Right cardiac atrium (tissue), 5 donors: ENCODE measurements at regions not wholly inside any gene's neighbourhood (a gene's known extent, or its start where the extent isn't known, plus 50 kb on each side); places are given as distances from the start of the nearest gene placed in this dataset.
"Not testable (repeated sequence)": the region's sequence is repeated elsewhere in the genome, so short reads cannot be mapped to it uniquely, and the experiment has no call there.

Experiments used
- ATAC-seq, 2 donors: fragments of 200-7000 bp; cut with Tn5 transposase; one replicate each; pipeline versions ENCODE4 v1.8.0 to v1.9.1; 2020; ENCODE audit warnings: moderate library complexity in 2 of 2, mild to moderate bottlenecking in 1 of 2
- DNase-seq, 3 donors: peaks; one replicate each; pipeline ENCODE4 v3.0.0-alpha.2; 2020
- H3K27ac ChIP-seq: one replicate; pipeline ENCODE4 v1.5.1; 2013; ENCODE audit warnings: mild to moderate bottlenecking, low read length, control low read depth, moderate library complexity
- H3K27me3 ChIP-seq: one replicate; pipeline ENCODE4 v1.6.1; 2013; ENCODE audit not compliant: control insufficient read depth, insufficient read depth
- H3K4me1 ChIP-seq: one replicate; pipeline ENCODE4 v1.6.1; 2013; ENCODE audit warnings: low read length; ENCODE audit not compliant: control insufficient read depth, insufficient read depth
- H3K4me3 ChIP-seq: one replicate; pipeline ENCODE4 v1.5.1; 2013; ENCODE audit warnings: low read length, control low read depth
- H3K9me3 ChIP-seq: one replicate; pipeline ENCODE4 v1.6.1; 2013; ENCODE audit warnings: low read length; ENCODE audit not compliant: control insufficient read depth
- WGBS: extraction: QIAGEN DNeasy Blood & Tissue Kit; methylation state at CpG from one replicate; pipeline ENCODE4 v1.1.7; 2013; 5-methylcytosine and 5-hydroxymethylcytosine counted together
- intact Hi-C, 4 donors: fragments of 100-400 bp; cut with DNase I; formaldehyde crosslinking; loops; one replicate each; pipeline versions ENCODE4 v1.11.0 to v1.14.0; 2022 to 2023
- donor health status: healthy with polysubstance abuse.
- donor health status: DM: no; HTN: yes; CAD: no.
- donor health status: DM: no; HTN: no; CAD: no.
- donor health status: DM: no; HTN: yes; CAD: no; lungs with severe emphysema.
- donor health status: DM: yes; HTN: yes; CAD: no.

DNA sequence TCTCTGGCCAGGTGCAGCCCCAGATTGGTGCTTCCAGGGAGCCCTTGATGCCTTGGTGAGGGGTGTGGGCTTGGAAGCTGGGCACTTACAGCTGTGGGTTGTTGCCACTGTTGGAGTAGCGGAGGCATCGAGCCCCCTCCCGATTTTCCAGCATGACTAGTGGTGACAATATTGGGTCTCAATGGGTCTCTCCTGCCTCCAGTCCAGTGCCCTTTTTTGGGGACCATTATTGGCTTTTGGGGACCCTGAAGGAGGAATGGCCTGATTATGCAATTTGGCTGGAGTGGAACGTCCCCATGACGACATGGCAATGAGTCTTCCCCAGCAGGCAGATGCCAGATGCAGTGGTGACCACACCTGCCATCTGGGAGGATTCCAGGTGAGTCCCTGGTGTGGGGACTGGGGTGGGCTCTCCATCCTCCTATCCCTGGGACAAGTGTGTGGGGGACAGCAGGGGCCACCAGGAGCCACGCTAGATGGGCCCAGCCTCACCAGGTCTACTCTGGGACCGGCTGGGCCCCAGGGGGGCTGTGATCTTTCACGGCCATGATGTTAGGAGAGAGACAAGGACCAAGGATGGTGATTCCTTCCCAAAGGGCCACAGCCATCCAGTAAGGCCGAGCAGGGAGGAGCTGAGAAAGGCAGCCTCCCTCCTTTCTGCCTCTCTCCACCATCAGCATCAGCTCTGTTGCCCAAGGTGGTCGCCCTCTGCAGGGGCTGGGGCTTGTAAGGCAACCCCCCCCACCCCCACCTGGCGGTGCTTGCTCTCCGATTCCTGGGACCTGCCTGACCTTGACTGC is 196.8 kb downstream of the GOLGA6L6 start:
- no peak for ATAC-seq
- Histone ChIP-seq H3K27me3 (no peaks in the 10 kb centered on the region), H3K27ac (no peak overlapping the region), H3K4me3 (no peak overlapping the region), H3K4me1 (no peaks in the 10 kb centered on the region), H3K9me3 (peaks cover 2% of the 10 kb centered on the region)
- WGBS = 68% methylated on average over 12 of the region's 12 CpGs
- peak in 2 of 3 donors; percentile 50 to 61 for DNase-seq
- intact Hi-C loops = no loop called here

DNA sequence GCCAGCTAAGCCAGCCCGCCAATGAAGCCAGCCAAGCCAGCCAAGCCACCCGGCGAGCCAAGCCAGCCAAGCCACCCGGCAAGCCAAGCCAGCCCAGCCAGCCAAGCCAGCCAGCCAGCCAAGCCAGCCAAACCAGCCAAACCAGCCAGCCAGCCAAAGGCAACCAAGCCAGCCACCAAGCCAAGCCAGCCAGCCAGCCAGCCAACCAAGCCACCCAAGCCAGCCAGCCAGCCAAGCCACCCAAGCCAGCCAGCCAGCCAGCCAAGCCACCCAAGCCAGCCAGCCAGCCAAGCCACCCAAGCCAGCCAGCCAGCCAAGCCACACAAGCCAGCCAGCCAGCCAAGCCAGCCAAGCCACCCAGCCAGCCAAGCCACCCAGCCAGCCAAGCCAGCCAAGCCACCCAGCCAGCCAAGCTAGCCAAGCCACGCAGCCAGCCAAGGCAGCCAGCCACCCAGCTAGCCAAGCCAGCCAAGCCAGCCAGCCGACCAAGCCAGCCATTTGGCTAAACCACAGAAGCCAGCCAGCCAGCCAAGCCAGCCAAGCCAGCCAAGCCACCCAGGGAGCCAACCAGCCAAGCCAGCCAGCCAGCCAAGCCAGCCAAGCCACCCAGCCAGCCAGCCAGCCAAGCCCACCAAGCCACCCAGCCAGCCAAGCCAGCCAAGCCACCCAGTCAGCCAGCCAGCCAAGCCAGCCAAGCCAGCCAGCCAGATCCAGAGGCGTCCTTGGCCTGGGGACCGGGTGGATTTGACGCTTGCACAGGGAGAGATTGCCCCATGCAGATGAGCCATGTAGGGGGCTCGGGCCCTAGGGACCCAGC is 198.0 kb downstream of the GOLGA6L6 start:
- 72% methylated on average over 10 of the region's 10 CpGs for WGBS
- intact Hi-C loops, H3K4me3 ChIP-seq, ATAC-seq, H3K9me3 ChIP-seq, H3K27ac ChIP-seq, H3K4me1 ChIP-seq, H3K27me3 ChIP-seq: not testable (repeated sequence)
- peak; percentile 21 to 73 (median 63) for DNase-seq

DNA sequence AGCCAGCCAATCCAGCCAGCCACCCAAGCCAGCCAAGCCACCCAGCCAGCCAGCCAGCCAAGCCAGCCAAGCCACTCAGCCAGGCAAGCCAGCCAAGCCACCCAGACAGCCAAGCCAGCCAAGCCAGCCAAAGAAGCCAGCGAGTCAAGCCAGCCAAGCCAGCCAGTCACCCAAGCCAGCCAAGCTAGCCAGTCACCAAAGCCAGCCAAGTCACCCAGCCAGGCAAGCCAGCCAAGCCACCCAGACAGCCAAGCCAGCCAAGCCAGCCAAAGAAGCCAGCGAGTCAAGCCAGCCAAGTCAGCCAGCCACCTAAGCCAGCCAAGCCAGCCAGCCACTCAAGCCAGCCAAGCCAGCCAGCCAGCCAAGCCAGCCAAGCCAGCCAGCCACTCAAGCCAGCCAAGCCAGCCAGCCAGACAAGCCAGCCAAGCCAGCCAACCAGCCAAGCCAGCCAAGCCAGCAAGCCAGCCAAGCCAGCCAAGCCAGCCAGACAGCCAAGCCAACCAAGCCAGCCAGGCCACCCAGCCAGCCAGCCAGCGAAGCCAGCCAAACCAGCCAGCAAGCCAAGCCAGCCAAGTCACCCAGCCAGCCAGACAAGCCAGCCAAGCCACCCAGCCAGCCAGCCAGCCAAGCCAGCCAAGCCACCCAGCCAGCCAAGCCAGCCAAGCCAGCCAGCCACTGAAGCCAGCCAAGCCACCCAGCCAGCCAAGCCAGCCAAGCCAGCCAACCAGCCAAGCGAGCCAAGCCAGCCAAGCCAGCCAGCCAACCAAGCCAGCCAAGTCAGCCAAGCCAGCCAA is 198.8 kb downstream of the GOLGA6L6 start:
- H3K4me3 ChIP-seq, intact Hi-C loops, H3K27ac ChIP-seq, H3K9me3 ChIP-seq, ATAC-seq, H3K27me3 ChIP-seq, H3K4me1 ChIP-seq: not testable (repeated sequence)
- 73% methylated on average over 4 of the region's 4 CpGs for WGBS
- peak; percentile 20 to 70 (median 40) for DNase-seq

DNA sequence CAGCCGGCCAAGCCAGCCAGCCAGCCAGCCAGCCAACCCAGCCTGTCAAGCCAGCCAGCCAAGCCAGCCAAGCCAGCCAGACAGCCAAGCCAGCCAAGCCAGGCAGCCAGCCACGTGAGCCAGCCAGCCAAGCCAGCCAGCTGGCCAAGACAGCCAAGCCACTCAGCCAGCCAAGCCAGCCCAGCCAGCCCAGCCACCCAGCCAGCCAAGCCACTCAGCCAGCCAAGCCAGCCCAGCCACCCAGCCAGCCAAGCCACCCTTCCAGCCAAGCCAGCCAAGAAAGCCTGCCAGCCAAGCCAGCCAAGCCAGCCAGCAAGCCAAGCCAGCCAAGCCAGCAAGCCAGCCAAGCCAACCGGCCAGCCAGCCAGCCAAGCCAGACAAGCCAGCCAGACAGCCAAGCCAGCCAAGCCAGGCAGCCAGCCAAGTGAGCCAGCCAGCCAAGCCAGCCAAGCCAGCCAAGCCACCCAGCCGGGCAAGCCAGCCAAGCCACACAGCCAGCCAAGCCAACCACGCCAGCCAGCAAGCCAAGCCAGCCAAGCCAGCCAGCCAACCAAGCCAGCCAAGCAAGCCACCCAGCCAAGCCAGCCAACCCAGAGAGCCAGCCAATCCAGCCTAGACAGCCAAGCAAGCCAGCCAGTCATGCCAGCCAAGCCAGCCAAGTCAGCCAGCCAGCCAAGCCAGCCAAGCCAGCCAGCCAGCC is 199.5 kb downstream of the GOLGA6L6 start:
- 76% methylated on average over 5 of the region's 5 CpGs for WGBS
- Histone ChIP-seq H3K27ac (no peak overlapping the region), H3K27me3 (no peaks in the 10 kb centered on the region), H3K9me3 (peaks cover 2% of the 10 kb centered on the region), H3K4me3 (no peak overlapping the region), H3K4me1 (no peaks in the 10 kb centered on the region)
- intact Hi-C loops = no loop called here
- peak; percentile 69 to 92 (median 89) for DNase-seq
- peak; percentile 36 to 44 for ATAC-seq

DNA sequence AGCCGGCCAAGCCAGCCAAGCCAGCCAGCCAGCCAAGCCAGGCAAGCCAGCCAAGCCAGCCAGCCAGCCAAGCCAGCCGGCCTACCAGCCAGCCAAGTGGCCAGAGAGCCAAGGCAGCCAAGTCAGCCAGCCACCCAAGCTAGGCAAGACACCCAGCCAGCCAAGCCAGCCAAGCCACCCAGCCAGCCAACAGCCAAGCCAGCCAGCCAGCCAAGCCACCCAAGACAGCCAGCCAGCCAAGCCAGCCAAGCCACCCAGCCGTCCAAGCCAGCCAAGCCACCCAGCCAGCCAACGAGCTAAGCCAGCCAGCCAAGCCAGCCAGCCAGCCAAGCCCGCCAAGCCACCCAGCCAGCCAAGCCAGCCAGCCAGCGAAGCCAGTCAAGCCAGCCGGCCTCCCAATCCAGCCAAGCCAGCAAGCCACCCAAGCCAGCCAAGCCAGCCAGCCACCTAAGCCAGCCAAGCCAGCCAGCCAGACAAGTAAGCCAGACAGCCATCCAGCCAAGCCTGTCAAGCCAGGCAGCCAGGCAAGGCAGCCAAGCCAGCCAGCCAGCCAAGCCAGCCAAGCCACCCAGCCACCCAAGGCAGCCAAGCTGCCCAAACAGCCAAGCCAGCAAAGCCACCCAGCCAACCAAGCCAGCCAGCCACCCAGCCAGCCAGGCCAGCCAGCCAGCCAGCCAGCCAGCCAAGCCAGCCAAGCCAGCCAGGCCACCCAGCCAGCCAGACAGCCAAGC is 200.5 kb downstream of the GOLGA6L6 start:
- Histone ChIP-seq H3K27me3 (no peaks in the 10 kb centered on the region), H3K9me3 (no peaks in the 10 kb centered on the region), H3K4me1 (no peaks in the 10 kb centered on the region), H3K27ac (no peak overlapping the region), H3K4me3 (no peak overlapping the region)
- ATAC-seq (peak; percentile 66 to 69), DNase-seq (peak; percentile 70 to 91 (median 89))
- intact Hi-C loops = no loop called here
- 73% methylated on average over 7 of the region's 7 CpGs for WGBS

DNA sequence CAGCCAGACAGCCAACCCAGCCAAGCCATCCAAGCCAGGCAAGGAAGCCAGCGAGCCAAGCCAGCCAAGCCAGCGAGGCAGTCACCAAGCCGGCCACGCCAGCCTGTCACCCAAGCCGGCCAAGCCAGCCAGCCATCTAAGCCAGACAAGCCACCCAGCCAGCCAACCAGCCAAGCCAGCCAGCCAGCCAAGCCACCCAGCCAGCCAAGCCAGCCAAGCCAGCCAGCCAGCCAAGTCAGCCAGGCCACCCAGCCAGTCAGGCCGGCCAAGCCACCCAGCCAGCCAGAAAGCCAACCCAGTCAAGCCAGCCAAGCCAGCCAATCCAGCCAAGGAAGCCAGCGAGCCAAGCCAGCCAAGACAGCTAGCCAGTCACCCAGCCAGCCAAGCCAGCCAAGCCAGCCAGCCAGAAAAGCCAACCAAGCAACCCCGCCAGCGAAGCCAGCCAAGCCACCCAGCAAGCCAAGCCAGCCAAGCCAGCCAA is 201.2 kb downstream of the GOLGA6L6 start:
- 80% methylated on average over 9 of the region's 9 CpGs for WGBS
- peak; percentile 78 to 91 (median 89) for DNase-seq
- intact Hi-C loops = no loop called here
- Histone ChIP-seq H3K4me3 (no peak overlapping the region), H3K27ac (no peak overlapping the region), H3K4me1 (no peaks in the 10 kb centered on the region), H3K9me3 (no peaks in the 10 kb centered on the region), H3K27me3 (no peaks in the 10 kb centered on the region)
- ATAC-seq = peak; percentile 78 to 79

DNA sequence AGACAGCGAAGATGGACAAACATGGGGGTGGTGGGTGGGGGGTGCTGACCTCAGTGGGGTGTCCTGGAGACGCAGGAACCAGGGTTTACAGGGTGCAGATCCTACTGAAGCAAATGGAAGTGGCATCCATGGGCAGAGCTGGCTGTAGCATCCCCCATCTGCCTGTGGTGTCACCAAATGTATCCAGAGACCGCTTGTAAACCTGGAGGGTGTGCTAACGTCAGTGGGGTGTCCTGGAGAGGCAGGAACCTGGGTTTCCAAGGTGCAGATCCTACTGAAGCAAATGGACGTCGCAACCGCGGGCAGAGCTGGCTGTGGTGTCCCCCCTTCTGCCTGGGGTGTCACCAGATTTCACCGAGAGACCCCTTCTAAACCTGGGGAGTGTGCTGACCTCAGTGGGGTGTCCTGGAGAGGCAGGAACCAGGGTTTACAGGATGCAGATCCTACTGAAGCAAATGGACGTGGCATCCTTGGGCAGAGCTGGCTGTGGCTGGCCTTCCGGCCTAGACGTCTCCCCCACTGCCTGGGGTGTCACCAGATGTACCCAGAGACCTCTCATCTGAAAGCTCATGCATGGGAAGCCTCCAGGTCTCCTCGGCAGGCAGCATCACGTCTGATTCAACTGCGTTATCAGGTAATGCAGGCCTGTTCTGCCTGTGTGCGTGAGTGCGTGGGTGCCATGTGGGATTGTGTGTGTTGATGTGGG is 202.4 kb downstream of the GOLGA6L6 start:
- WGBS = 69% methylated on average over 17 of the region's 17 CpGs
- H3K4me1 ChIP-seq, H3K9me3 ChIP-seq, intact Hi-C loops, H3K27me3 ChIP-seq, ATAC-seq, H3K27ac ChIP-seq, H3K4me3 ChIP-seq: not testable (repeated sequence)
- DNase-seq = peak in 2 of 3 donors; percentile 28 to 51

DNA sequence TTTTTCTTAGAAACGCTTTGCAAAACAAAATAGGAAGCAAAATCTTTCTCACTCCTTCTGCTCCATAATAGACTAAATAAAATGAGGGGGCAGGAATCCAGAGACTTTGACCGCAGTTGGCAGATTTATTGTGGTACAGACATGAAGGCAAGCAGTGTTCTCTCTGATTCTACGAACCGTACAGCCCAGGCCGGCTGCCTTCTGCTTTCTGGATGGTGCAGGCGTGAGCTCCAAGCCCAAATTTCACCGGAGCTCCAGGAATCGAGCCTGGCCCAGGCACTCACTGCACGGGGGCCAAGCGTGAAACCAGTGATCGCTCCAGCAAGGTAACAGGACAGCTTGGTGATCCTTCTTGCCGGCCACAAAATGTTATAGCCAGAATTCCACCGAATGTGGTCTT is 202.9 kb downstream of the GOLGA6L6 start:
- H3K9me3 ChIP-seq, H3K4me3 ChIP-seq, H3K27me3 ChIP-seq, H3K27ac ChIP-seq, H3K4me1 ChIP-seq, ATAC-seq, intact Hi-C loops: not testable (repeated sequence)
- 83% methylated on average over 13 of the region's 13 CpGs for WGBS
- DNase-seq = peak in 2 of 3 donors; percentile 38 to 48

DNA sequence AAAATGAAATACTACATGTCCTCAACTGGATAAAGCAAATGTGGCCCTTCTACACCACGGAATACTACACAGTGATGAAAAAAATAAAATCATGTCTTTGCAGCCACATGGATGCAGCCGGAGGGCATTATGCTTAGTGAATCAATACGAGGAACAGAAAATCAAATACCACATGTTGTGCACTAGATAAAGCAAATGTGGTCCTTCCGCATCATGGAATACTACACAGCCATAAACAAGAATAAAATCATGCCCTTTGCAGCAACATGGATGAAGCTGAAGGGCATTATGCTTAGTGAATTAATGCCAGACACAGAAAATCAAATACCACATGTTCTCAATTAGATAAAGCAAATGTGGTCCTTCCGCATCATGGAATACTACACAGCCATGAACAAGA is 204.4 kb downstream of the GOLGA6L6 start:
- intact Hi-C loops, H3K4me1 ChIP-seq, H3K9me3 ChIP-seq, DNase-seq, H3K27me3 ChIP-seq, H3K27ac ChIP-seq, ATAC-seq, H3K4me3 ChIP-seq: not testable (repeated sequence)
- WGBS = 86% methylated on average over 5 of the region's 5 CpGs
